Spleen (tissue), 11 donors: ENCODE measurements at regions not wholly inside any gene's neighbourhood (a gene's known extent, or its start where the extent isn't known, plus 50 kb on each side); places are given as distances from the start of the nearest gene placed in this dataset.

Experiments used
- DNase-seq: peaks from one replicate; pipeline ENCODE4 v3.0.0-alpha.2; 2020
- H3K27ac ChIP-seq, 8 donors: fragments of 200-600 bp; sonication (generic) in 7 of 8; 1 replicate in 4 of 8; 2 replicates in 4 of 8; pipeline versions ENCODE4 v1.5.0 to v1.8.0; 2016 to 2021; ENCODE audit warnings: inconsistent platforms in 4 of 8, mild to moderate bottlenecking in 4 of 8, moderate library complexity in 1 of 8
- H3K27me3 ChIP-seq, 7 donors: fragments of 200-600 bp; sonication (generic) in 6 of 7; replicated peaks in 1 of 7; 1 replicate in 4 of 7; 2 replicates in 3 of 7; pipeline versions ENCODE4 v1.5.0 to v1.8.0; 2016 to 2021; ENCODE audit warnings: inconsistent platforms in 3 of 7, mild to moderate bottlenecking in 1 of 7
- H3K36me3 ChIP-seq, 6 donors: fragments of 200-600 bp; sonication (generic) in 5 of 6; 1 replicate in 4 of 6; 2 replicates in 2 of 6; pipeline versions ENCODE4 v1.5.0 to v1.8.0; 2016 to 2021; ENCODE audit warnings: inconsistent platforms in 2 of 6
- H3K4me1 ChIP-seq, 6 donors: fragments of 200-600 bp; sonication (generic) in 5 of 6; 1 replicate in 3 of 6; 2 replicates in 3 of 6; pipeline versions ENCODE4 v1.5.0 to v1.8.0; 2016 to 2021; ENCODE audit warnings: inconsistent platforms in 3 of 6
- H3K4me3 ChIP-seq, 8 donors: fragments of 200-600 bp; sonication (generic) in 7 of 8; 1 replicate in 4 of 8; 2 replicates in 4 of 8; pipeline versions ENCODE4 v1.5.0 to v1.8.0; 2016 to 2021; ENCODE audit warnings: inconsistent platforms in 4 of 8, mild to moderate bottlenecking in 4 of 8, moderate library complexity in 2 of 8
- H3K9me3 ChIP-seq, 8 donors: fragments of 200-600 bp; sonication (generic) in 7 of 8; 1 replicate in 4 of 8; 2 replicates in 4 of 8; pipeline versions ENCODE4 v1.5.0 to v1.8.0; 2016 to 2021; ENCODE audit warnings: inconsistent platforms in 4 of 8
- POLR2A ChIP-seq, 3 donors: fragments of 450-650 bp; IDR thresholded peaks; one replicate each; pipeline ENCODE4 v1.5.1; 2017; ENCODE audit warnings: antibody characterized with exemption in 3 of 3, mild to moderate bottlenecking in 1 of 3
- POLR2AphosphoS5 ChIP-seq, 3 donors: sonication (generic); formaldehyde crosslinking; IDR thresholded peaks; one replicate each; pipeline ENCODE4 v1.5.1; 2017; ENCODE audit warnings: antibody characterized with exemption in 3 of 3
- WGBS, 5 donors: extraction: QIAGEN DNeasy Blood & Tissue Kit in 3 of 5; methylation state at CpG; one replicate each; pipeline versions ENCODE4 v1.1.5 to v1.1.7; 2013 to 2018; 5-methylcytosine and 5-hydroxymethylcytosine counted together
- intact Hi-C: fragments of 100-400 bp; cut with DNase I; formaldehyde crosslinking; loops from one replicate; pipeline ENCODE4 v1.15.0; 2023; ENCODE audit warnings: low total_unique reads
- TF ChIP-seq, protein P1 (sequence below), 11 experiments: fragments of 200-600 bp in 7 of 11; fragments of 450-650 bp in 4 of 11; sonication (generic) in 4 of 11; IDR thresholded peaks in 8 of 11; conservative IDR thresholded peaks in 3 of 11; 1 replicate in 7 of 11; 2 replicates in 4 of 11; pipeline versions ENCODE4 v1.4.0 to v1.8.0; 2016 to 2021; ENCODE audit warnings: antibody characterized with exemption in 11 of 11, inconsistent platforms in 4 of 11, mild to moderate bottlenecking in 1 of 11
- donor health status: healthy with polysubstance abuse.
- donor health status: DM: no; HTN: no; CAD: no; lungs with moderate emphysema.
- donor health status: DM: no; HTN: no; CAD: no.
- donor health status: Bipolar disorder and iron deficiency.
- donor health status: healthy.
- donor health status: DM: no; HTN: no; CAD: no.
- donor health status: DM: yes; HTN: yes; CAD: no.

GRCh38 chr16:85418978-85419491 lies 194.1 kb upstream of the GSE1 start:
- TF ChIP-seq POLR2AphosphoS5 (IDR thresholded peaks at IDR 0.05) (no peak), POLR2A (IDR thresholded peaks at IDR 0.05) (no peak)
- TF ChIP-seq, protein P1, sequence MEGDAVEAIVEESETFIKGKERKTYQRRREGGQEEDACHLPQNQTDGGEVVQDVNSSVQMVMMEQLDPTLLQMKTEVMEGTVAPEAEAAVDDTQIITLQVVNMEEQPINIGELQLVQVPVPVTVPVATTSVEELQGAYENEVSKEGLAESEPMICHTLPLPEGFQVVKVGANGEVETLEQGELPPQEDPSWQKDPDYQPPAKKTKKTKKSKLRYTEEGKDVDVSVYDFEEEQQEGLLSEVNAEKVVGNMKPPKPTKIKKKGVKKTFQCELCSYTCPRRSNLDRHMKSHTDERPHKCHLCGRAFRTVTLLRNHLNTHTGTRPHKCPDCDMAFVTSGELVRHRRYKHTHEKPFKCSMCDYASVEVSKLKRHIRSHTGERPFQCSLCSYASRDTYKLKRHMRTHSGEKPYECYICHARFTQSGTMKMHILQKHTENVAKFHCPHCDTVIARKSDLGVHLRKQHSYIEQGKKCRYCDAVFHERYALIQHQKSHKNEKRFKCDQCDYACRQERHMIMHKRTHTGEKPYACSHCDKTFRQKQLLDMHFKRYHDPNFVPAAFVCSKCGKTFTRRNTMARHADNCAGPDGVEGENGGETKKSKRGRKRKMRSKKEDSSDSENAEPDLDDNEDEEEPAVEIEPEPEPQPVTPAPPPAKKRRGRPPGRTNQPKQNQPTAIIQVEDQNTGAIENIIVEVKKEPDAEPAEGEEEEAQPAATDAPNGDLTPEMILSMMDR (IDR thresholded peaks at IDR 0.05 in 8 of 11, conservative IDR thresholded peaks at IDR 0.05 in 3 of 11) = no peak
- Histone ChIP-seq H3K27me3 (no peaks in the 10 kb centered on the region), H3K27ac (no peak overlapping the region), H3K9me3 (peaks cover 0 to 3% (median under 1%) of the 10 kb centered on the region in 8 donors), H3K4me3 (no peak overlapping the region), H3K4me1 (peaks cover 0 to 27% (median 15%) of the 10 kb centered on the region in 6 donors), H3K36me3 (no peaks in the 10 kb centered on the region)
- 84 to 95% (median 89%) methylated on average over 17 of the region's 17 CpGs for WGBS, 5 donors
- peak; percentile 41 for DNase-seq
- intact Hi-C loops = no loop called here

- TF ChIP-seq, protein P1 (IDR thresholded peaks at IDR 0.05 in 8 of 11, conservative IDR thresholded peaks at IDR 0.05 in 3 of 11) = no peak
- TF ChIP-seq POLR2A (IDR thresholded peaks at IDR 0.05) = no peak
- no peak overlapping the region for H3K4me3 ChIP-seq
- H3K4me1 ChIP-seq = peaks cover 0 to 27% (median 15%) of the 10 kb centered on the region in 6 donors
- WGBS, 5 donors = 85 to 90% (median 87%) methylated on average over 20 to 21 of the region's 21 CpGs
- no peaks in the 10 kb centered on the region for H3K27me3 ChIP-seq
- intact Hi-C loops = loop anchor here (5.0 kb wide), 1 partner anchor 193 kb away; the partner anchor contains the start of gene GSE1
- H3K36me3 ChIP-seq = no peaks in the 10 kb centered on the region
- no peaks in the 10 kb centered on the region for H3K9me3 ChIP-seq
- H3K27ac ChIP-seq = no peak overlapping the region
- DNase-seq = peak; percentile 33
Measured at GRCh38 chr16:85419503-85420408, 193.4 kb upstream of the GSE1 start.

DNA sequence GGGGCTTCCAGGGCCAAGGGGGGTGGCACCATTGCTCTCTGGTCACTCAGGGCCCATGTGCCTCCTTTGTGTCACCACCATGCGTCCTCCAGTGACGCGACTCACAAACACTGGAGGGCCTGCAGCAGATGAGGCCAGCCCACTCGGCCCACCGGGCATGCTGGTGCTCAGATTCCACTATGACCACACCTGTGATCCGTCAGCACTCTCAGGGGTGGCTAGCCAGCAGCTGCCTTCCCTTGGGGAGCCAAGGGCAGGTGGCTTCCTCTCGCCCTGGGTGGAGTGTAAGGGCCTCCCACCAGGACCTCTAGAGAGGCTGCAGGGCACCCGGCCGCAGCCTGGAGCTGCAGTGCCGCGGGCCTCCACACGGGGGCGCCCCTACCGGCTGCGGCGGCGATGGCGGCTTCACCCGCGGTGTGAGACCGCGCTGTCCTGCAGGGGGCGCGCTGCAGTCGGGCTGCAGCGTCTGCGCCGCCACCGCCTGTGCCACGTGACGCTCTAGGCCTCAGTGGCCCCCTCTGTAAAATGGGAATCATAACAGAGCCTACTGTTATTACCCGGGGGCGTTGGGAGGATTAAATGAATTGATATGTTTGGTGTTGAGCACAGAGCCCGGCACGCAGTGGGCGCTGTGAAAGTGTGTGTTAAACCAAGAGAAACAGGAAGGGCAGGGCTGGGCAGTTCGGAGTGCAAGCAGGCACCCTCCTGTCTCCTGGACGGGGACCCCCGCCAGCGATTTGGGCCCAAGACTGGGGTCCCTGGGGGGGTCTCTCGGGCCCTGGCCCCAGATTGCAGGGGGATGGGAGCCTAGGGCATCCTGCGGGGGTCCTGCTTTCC lies 192.4 kb upstream of the GSE1 start:
- intact Hi-C loops = loop anchor here (5.0 kb wide), 1 partner anchor 192 kb away; the partner anchor contains the start of gene GSE1
- 34 to 83% (median 39%) methylated on average over 16 to 42 of the region's 42 CpGs for WGBS, 5 donors
- TF ChIP-seq POLR2A (IDR thresholded peaks at IDR 0.05) (no peak), POLR2AphosphoS5 (IDR thresholded peaks at IDR 0.05) (peak; percentile 21 to 78 (median 65))
- TF ChIP-seq, protein P1 (IDR thresholded peaks at IDR 0.05 in 8 of 11, conservative IDR thresholded peaks at IDR 0.05 in 3 of 11) = peak; percentile 97 to 100 (median 100)
- no peak overlapping the region for H3K27ac ChIP-seq
- H3K27me3 ChIP-seq = no peaks in the 10 kb centered on the region
- H3K4me3 ChIP-seq = no peak overlapping the region
- H3K9me3 ChIP-seq = no peaks in the 10 kb centered on the region
- peak; percentile 94 for DNase-seq
- H3K36me3 ChIP-seq = no peaks in the 10 kb centered on the region
- peaks cover 0 to 27% (median 15%) of the 10 kb centered on the region in 6 donors for H3K4me1 ChIP-seq
